Hepatocyte (in vitro differentiated cells): ENCODE measurements at regions not wholly inside any gene's neighbourhood (a gene's known extent, or its start where the extent isn't known, plus 50 kb on each side); places are given as distances from the start of the nearest gene placed in this dataset.

ENCODE experiments used
- DNase-seq: peaks from one replicate; pipeline ENCODE4 v3.0.0-alpha.2; 2016; ENCODE audit warnings: low spot score
- H2AFZ ChIP-seq: fragments of 200-600 bp; sonication (generic); 2 replicates; pipeline ENCODE4 v1.6.0; 2016; ENCODE audit warnings: antibody characterized with exemption, mild to moderate bottlenecking
- H3K27ac ChIP-seq: fragments of 200-600 bp; sonication (generic); 2 replicates; pipeline ENCODE4 v1.5.1; 2016; ENCODE audit warnings: mild to moderate bottlenecking
- H3K27me3 ChIP-seq: fragments of 200-600 bp; sonication (generic); 2 replicates; pipeline ENCODE4 v1.6.1; 2016
- H3K36me3 ChIP-seq: fragments of 200-600 bp; sonication (generic); replicated peaks from 2 replicates; pipeline ENCODE4 v1.5.1; 2016; ENCODE audit warnings: low read depth; ENCODE audit not compliant: insufficient read depth
- H3K4me1 ChIP-seq: fragments of 200-600 bp; sonication (generic); 2 replicates; pipeline ENCODE4 v1.5.1; 2016; ENCODE audit warnings: mild to moderate bottlenecking, moderate library complexity; ENCODE audit not compliant: insufficient read depth
- H3K4me2 ChIP-seq: fragments of 200-600 bp; sonication (generic); 2 replicates; pipeline ENCODE4 v1.6.0; 2016
- H3K4me3 ChIP-seq: fragments of 200-600 bp; sonication (generic); 2 replicates; pipeline ENCODE4 v1.5.1; 2016; ENCODE audit warnings: mild to moderate bottlenecking
- H3K79me2 ChIP-seq: fragments of 200-600 bp; sonication (generic); 2 replicates; pipeline ENCODE4 v1.6.0; 2017; ENCODE audit warnings: mild to moderate bottlenecking
- H3K9me2 ChIP-seq: fragments of 200-600 bp; sonication (generic); replicated peaks from 2 replicates; pipeline ENCODE4 v1.6.0; 2017; ENCODE audit warnings: mild to moderate bottlenecking; ENCODE audit not compliant: insufficient read depth
- H3K9me3 ChIP-seq: fragments of 200-600 bp; sonication (generic); 2 replicates; pipeline ENCODE4 v1.5.1; 2016; ENCODE audit warnings: low read depth, mild to moderate bottlenecking
- H4K20me1 ChIP-seq: fragments of 200-600 bp; sonication (generic); 2 replicates; pipeline ENCODE4 v1.6.0; 2016; ENCODE audit warnings: mild to moderate bottlenecking; ENCODE audit not compliant: insufficient read depth, poor library complexity, severe bottlenecking
- EZH2 ChIP-seq: fragments of 200-600 bp; sonication (generic); IDR thresholded peaks from 2 replicates; pipeline ENCODE4 v1.6.1; 2016; ENCODE audit warnings: antibody characterized with exemption, mild to moderate bottlenecking, borderline replicate concordance
- EZH2phosphoT487 ChIP-seq: fragments of 200-600 bp; sonication (generic); IDR thresholded peaks from one replicate; pipeline ENCODE4 v1.6.1; 2018; ENCODE audit warnings: antibody characterized with exemption, mild to moderate bottlenecking, low read depth, moderate library complexity; ENCODE audit not compliant: unreplicated experiment, severe bottlenecking
- WGBS: methylation state at CpG from one replicate; pipeline ENCODE4 v1.1.6; 2016; ENCODE audit warnings: low lambda C conversion rate; ENCODE audit errors: missing lambda C conversion rate; 5-methylcytosine and 5-hydroxymethylcytosine counted together
- TF ChIP-seq, protein P1 (sequence below): fragments of 200-600 bp; sonication (generic); IDR thresholded peaks from 2 replicates; pipeline ENCODE4 v1.5.1; 2016; ENCODE audit warnings: antibody characterized with exemption, mild to moderate bottlenecking; ENCODE audit not compliant: poor library complexity

DNA sequence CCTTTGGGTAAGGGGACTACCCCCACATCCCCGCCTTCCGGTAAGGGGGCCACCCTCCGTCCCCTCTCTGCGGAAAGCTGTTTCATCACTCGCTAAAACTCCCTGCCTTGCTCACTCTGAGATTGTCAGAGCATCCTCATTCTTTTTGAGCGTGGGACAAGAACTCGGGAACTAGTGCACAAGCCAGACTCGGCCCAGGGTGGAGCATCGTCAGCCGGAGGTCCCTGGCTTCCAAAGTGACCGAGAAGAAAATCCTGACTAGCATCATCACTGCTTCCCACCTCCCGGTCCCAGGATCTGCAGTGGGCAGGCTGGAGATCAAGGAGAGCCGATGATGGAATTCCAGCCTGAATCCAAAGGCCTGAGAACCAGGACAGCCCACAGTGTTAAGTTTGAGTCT lies 380.3 kb downstream of the SEC14L1 start:
- Histone ChIP-seq H3K27me3 (no peaks in the 10 kb centered on the region), H3K9me2 (no peaks in the 10 kb centered on the region), H3K4me1 (no peaks in the 10 kb centered on the region), H4K20me1 (no peaks in the 10 kb centered on the region), H3K4me3 (no peak overlapping the region), H3K9me3 (no peaks in the 10 kb centered on the region), H3K36me3 (no peaks in the 10 kb centered on the region), H3K27ac (no peak overlapping the region), H2AFZ (no peak overlapping the region), H3K4me2 (no peak overlapping the region), H3K79me2 (no peaks in the 10 kb centered on the region)
- TF ChIP-seq, protein P1, sequence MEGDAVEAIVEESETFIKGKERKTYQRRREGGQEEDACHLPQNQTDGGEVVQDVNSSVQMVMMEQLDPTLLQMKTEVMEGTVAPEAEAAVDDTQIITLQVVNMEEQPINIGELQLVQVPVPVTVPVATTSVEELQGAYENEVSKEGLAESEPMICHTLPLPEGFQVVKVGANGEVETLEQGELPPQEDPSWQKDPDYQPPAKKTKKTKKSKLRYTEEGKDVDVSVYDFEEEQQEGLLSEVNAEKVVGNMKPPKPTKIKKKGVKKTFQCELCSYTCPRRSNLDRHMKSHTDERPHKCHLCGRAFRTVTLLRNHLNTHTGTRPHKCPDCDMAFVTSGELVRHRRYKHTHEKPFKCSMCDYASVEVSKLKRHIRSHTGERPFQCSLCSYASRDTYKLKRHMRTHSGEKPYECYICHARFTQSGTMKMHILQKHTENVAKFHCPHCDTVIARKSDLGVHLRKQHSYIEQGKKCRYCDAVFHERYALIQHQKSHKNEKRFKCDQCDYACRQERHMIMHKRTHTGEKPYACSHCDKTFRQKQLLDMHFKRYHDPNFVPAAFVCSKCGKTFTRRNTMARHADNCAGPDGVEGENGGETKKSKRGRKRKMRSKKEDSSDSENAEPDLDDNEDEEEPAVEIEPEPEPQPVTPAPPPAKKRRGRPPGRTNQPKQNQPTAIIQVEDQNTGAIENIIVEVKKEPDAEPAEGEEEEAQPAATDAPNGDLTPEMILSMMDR, result no peak
- TF ChIP-seq EZH2phosphoT487 (no peak), EZH2 (no peak)
- DNase-seq, result no peak
- 92% methylated on average over 13 of the region's 13 CpGs for whole genome bisulfite sequencing

DNA sequence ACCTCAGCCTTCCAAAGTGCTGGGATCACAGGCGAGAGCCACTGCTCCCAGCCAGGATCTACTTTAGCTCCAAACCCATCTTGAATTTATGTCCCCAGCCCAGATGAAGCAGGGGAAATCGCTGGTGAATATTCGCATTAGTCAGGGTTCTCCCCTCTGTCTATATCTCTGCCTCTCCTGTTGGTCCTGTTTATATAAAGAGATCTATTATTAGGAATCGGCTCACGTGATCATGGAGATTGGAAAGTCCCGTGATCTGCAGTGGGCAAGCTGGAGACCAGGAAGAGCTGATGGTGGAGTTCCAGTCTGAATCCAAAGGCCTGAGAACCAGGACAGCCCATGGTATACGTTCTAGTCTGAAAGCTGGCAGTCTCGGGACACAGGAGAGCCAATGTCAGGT lies 382.8 kb downstream of the SEC14L1 start:
- Histone ChIP-seq H3K79me2 (no peaks in the 10 kb centered on the region), H3K27me3 (peaks cover 9% of the 10 kb centered on the region), H3K27ac (no peak overlapping the region), H4K20me1 (no peaks in the 10 kb centered on the region), H3K9me2 (no peaks in the 10 kb centered on the region), H3K9me3 (no peaks in the 10 kb centered on the region), H3K4me1 (peaks cover 7% of the 10 kb centered on the region), H3K36me3 (no peaks in the 10 kb centered on the region), H3K4me3 (no peak overlapping the region), H3K4me2 (no peak overlapping the region), H2AFZ (no peak overlapping the region)
- DNase-seq, result no peak
- no peak for TF ChIP-seq EZH2phosphoT487
- TF ChIP-seq, protein P1, result no peak
- TF ChIP-seq EZH2, result no peak
- 92% methylated on average over 8 of the region's 8 CpGs for WGBS

DNA sequence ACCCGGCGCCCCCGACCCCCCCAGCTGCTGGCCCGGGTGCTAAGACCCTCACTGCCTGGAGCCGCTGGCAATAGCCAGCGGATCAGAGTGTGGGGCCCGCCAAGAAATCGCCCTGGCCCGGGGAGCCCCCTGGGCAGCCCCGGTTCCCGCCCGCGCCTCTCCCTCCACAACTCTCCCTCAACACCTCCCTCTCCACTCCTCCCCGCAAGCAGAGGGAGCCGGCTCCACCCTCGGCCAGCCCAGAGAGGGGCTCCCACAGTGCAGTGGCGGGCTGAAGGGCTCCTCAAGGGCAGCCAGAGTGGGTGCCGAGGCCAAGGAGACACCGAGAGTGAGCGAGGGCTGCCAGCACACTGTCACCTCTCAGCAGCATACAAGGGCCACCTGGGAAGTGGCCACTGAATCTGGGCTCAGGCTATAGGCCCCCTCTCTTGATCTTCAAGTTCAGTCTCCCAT lies 385.5 kb downstream of the SEC14L1 start:
- Histone ChIP-seq H3K4me3 (no peak overlapping the region), H3K4me1 (peaks cover 7% of the 10 kb centered on the region), H3K36me3 (no peaks in the 10 kb centered on the region), H2AFZ (no peak overlapping the region), H3K79me2 (no peaks in the 10 kb centered on the region), H3K9me2 (no peaks in the 10 kb centered on the region), H3K27me3 (peaks cover 23% of the 10 kb centered on the region), H3K4me2 (no peak overlapping the region), H4K20me1 (no peaks in the 10 kb centered on the region), H3K9me3 (no peaks in the 10 kb centered on the region), H3K27ac (no peak overlapping the region)
- 98% methylated on average over 14 of the region's 20 CpGs for WGBS
- TF ChIP-seq EZH2 (no peak), EZH2phosphoT487 (no peak)
- TF ChIP-seq, protein P1, result no peak
- DNase-seq, result peak; percentile 1
